CD4-positive, alpha-beta T cell (primary cell): ENCODE measurements at regions not wholly inside any gene's neighbourhood (a gene's known extent, or its start where the extent isn't known, plus 50 kb on each side); places are given as distances from the start of the nearest gene placed in this dataset.

ENCODE experiments used
- ATAC-seq: fragments of 200-7000 bp; cut with Tn5 transposase; one replicate; pipeline ENCODE4 v1.10.0; 2022; ENCODE audit warnings: mild to moderate bottlenecking; ENCODE audit not compliant: poor library complexity
- CTCF ChIA-PET: fragments of 350-600 bp; sonication (Branson Sonifier 250); formaldehyde crosslinking; loops from one replicate; lab custom pipeline; 2021; ENCODE audit warnings: antibody characterized with exemption, inconsistent platforms; lab: Charles Lee
- POLR2A ChIA-PET: fragments of 350-600 bp; sonication (Branson Sonifier 250); formaldehyde crosslinking; loops from one replicate; lab custom pipeline; 2021; ENCODE audit warnings: antibody characterized with exemption, inconsistent platforms; lab: Charles Lee
- DNase-seq, 14 experiments: peaks; one replicate each; pipeline ENCODE4 v3.0.0-alpha.2; 2013 to 2020; ENCODE audit warnings: mixed read lengths in 2 of 14
- H3K27ac ChIP-seq, 2 donors: one replicate each; pipeline versions ENCODE4 v1.5.1 to v1.7.0; 2013; ENCODE audit warnings: low read length in 2 of 2, low read depth in 1 of 2, mild to moderate bottlenecking in 1 of 2
- H3K27me3 ChIP-seq, 2 experiments: 1 replicate in 1 of 2; 2 replicates in 1 of 2; pipeline versions ENCODE4 v1.6.1 to v1.7.0; 2013; ENCODE audit warnings: low read length in 2 of 2, control low read depth in 1 of 2, mild to moderate bottlenecking in 1 of 2, moderate library complexity in 1 of 2; ENCODE audit not compliant: insufficient read depth in 2 of 2, control insufficient read depth in 1 of 2
- H3K36me3 ChIP-seq: one replicate; pipeline ENCODE4 v1.6.1; 2013; ENCODE audit warnings: low read length, control low read depth; ENCODE audit not compliant: insufficient read depth
- H3K4me1 ChIP-seq: one replicate; pipeline ENCODE4 v1.6.1; 2013; ENCODE audit warnings: low read length, control low read depth; ENCODE audit not compliant: insufficient read depth
- H3K4me3 ChIP-seq: one replicate; pipeline ENCODE4 v1.5.1; 2013; ENCODE audit warnings: mild to moderate bottlenecking, low read length, moderate library complexity
- H3K9me3 ChIP-seq, 2 experiments: 1 replicate in 1 of 2; 2 replicates in 1 of 2; pipeline versions ENCODE4 v1.6.1 to v1.7.0; 2013; ENCODE audit warnings: low read length in 2 of 2, mild to moderate bottlenecking in 2 of 2, control low read depth in 1 of 2, moderate library complexity in 1 of 2; ENCODE audit not compliant: control insufficient read depth in 1 of 2, insufficient read depth in 1 of 2
- H3K27ac Mint-ChIP-seq: one replicate; pipeline ENCODE4 v1.8.0; 2020; ENCODE audit warnings: mixed read lengths
- H3K27me3 Mint-ChIP-seq: one replicate; pipeline ENCODE4 v1.8.0; 2021; ENCODE audit warnings: mixed read lengths
- H3K36me3 Mint-ChIP-seq: one replicate; pipeline ENCODE4 v1.8.0; 2021; ENCODE audit warnings: low read depth, mixed read lengths
- H3K4me1 Mint-ChIP-seq: one replicate; pipeline ENCODE4 v1.8.0; 2021; ENCODE audit warnings: low read depth, mixed read lengths
- H3K4me3 Mint-ChIP-seq: one replicate; pipeline ENCODE4 v1.8.0; 2020; ENCODE audit warnings: mild to moderate bottlenecking, mixed read lengths
- H3K9me3 Mint-ChIP-seq: one replicate; pipeline ENCODE4 v1.8.0; 2020; ENCODE audit warnings: mixed read lengths
- CTCF ChIP-seq: fragments of 200-600 bp; IDR thresholded peaks from one replicate; pipeline ENCODE4 v1.8.0; 2022; ENCODE audit warnings: antibody characterized with exemption, mild to moderate bottlenecking
- intact Hi-C, 2 experiments: fragments of 100-400 bp; cut with DNase I in 1 of 2; cut with micrococcal nuclease in 1 of 2; formaldehyde crosslinking; loops; one replicate each; pipeline versions ENCODE4 v1.15.1 to v1.9.0; 2023 to 2025; cut with DNase I, micrococcal nuclease

DNA sequence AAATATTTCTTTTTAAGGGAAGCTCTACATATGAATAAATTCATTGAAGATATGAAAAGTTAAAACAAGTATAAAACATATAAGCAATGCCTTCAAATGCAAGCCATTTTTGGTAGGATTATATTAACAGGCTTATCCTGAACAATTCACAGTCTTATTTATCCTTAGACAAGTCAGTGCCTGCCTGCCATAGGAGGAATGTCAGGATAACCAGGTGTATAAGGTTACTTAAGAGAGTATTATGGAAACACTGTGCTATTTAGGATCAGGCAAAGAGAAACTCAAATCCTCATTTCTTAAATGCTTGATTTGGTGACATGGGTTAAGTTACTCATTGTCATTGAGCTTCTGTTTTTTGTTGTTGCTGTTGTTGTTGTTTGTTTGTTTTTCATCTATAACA is 2029.9 kb upstream of the AGA start:
- H3K36me3 Mint-ChIP-seq, result no peaks in the 10 kb centered on the region
- no peak for DNase-seq
- ATAC-seq, result no peak
- no peak overlapping the region for H3K4me3 Mint-ChIP-seq
- no peaks in the 10 kb centered on the region for H3K27me3 Mint-ChIP-seq
- intact Hi-C loops, result no loop called here
- H3K27ac Mint-ChIP-seq, result no peak overlapping the region
- ChIA-PET CTCF (no interaction called here), POLR2A (no interaction called here)
- no peaks in the 10 kb centered on the region for H3K36me3 ChIP-seq
- no peaks in the 10 kb centered on the region for H3K4me1 Mint-ChIP-seq
- H3K27ac ChIP-seq, result no peak overlapping the region
- no peak for TF ChIP-seq CTCF
- peaks cover 0 to 5% of the 10 kb centered on the region in 2 experiments for H3K9me3 ChIP-seq
- no peaks in the 10 kb centered on the region for H3K27me3 ChIP-seq
- H3K9me3 Mint-ChIP-seq, result peaks cover 2% of the 10 kb centered on the region
- H3K4me3 ChIP-seq, result no peak overlapping the region
- no peaks in the 10 kb centered on the region for H3K4me1 ChIP-seq

GRCh38 chr4:179478608-179479007 is 2036.4 kb upstream of the AGA start:
- ATAC-seq (no peak), DNase-seq (no peak)
- Mint-ChIP-seq H3K36me3 (no peaks in the 10 kb centered on the region), H3K4me3 (no peak overlapping the region), H3K27ac (no peak overlapping the region), H3K27me3 (no peaks in the 10 kb centered on the region), H3K9me3 (peaks cover 17% of the 10 kb centered on the region), H3K4me1 (no peaks in the 10 kb centered on the region)
- Histone ChIP-seq H3K4me1 (no peaks in the 10 kb centered on the region), H3K4me3 (no peak overlapping the region), H3K27me3 (no peaks in the 10 kb centered on the region), H3K9me3 (peaks cover 5 to 8% of the 10 kb centered on the region in 2 experiments), H3K36me3 (no peaks in the 10 kb centered on the region), H3K27ac (no peak overlapping the region)
- CTCF ChIA-PET, result no interaction called here
- intact Hi-C loops, result no loop called here
- POLR2A ChIA-PET, result no interaction called here
- TF ChIP-seq CTCF, result no peak

GRCh38 chr4:179485781-179486180 is 2043.5 kb upstream of the AGA start:
- Mint-ChIP-seq H3K36me3 (no peaks in the 10 kb centered on the region), H3K27ac (no peak overlapping the region), H3K27me3 (no peaks in the 10 kb centered on the region), H3K4me3 (no peak overlapping the region), H3K4me1 (no peaks in the 10 kb centered on the region), H3K9me3 (peaks cover 27% of the 10 kb centered on the region)
- peaks cover 4 to 15% of the 10 kb centered on the region in 2 experiments for H3K9me3 ChIP-seq
- no peaks in the 10 kb centered on the region for H3K36me3 ChIP-seq
- H3K4me1 ChIP-seq, result no peaks in the 10 kb centered on the region
- DNase-seq (no peak), ATAC-seq (no peak)
- no peak overlapping the region for H3K27ac ChIP-seq
- no peak overlapping the region for H3K4me3 ChIP-seq
- ChIA-PET CTCF (no interaction called here), POLR2A (no interaction called here)
- intact Hi-C loops, result no loop called here
- TF ChIP-seq CTCF, result no peak
- no peaks in the 10 kb centered on the region for H3K27me3 ChIP-seq
